Neural cell (in vitro differentiated cells): ENCODE measurements at regions not wholly inside any gene's neighbourhood (a gene's known extent, or its start where the extent isn't known, plus 50 kb on each side); places are given as distances from the start of the nearest gene placed in this dataset.

Source experiments
- EP300 ChIP-seq: fragments of 450-650 bp; conservative IDR thresholded peaks from 2 replicates; pipeline ENCODE4 v1.6.1; 2014; ENCODE audit warnings: antibody characterized with exemption, mild to moderate bottlenecking, moderate library complexity; ENCODE audit not compliant: poor library complexity, severe bottlenecking
- EZH2 ChIP-seq: fragments of 200-600, 300-800 bp; shearing (Covaris generic), sonication (generic); IDR thresholded peaks from 2 replicates; pipeline ENCODE4 v1.6.1; 2014; ENCODE audit warnings: antibody characterized with exemption, low read length, borderline replicate concordance, mild to moderate bottlenecking; ENCODE audit not compliant: insufficient read depth, poor library complexity, severe bottlenecking
- SMC3 ChIP-seq: fragments of 450-650 bp; conservative IDR thresholded peaks from 2 replicates; pipeline ENCODE4 v1.6.1; 2014; ENCODE audit warnings: antibody characterized with exemption, mild to moderate bottlenecking, moderate library complexity; ENCODE audit not compliant: poor library complexity
- TF ChIP-seq, protein P1 (sequence below): fragments of 450-650 bp; IDR thresholded peaks from 2 replicates; pipeline ENCODE4 v1.5.1; 2014; ENCODE audit warnings: antibody characterized with exemption, mild to moderate bottlenecking, moderate library complexity; ENCODE audit not compliant: poor library complexity, severe bottlenecking

DNA sequence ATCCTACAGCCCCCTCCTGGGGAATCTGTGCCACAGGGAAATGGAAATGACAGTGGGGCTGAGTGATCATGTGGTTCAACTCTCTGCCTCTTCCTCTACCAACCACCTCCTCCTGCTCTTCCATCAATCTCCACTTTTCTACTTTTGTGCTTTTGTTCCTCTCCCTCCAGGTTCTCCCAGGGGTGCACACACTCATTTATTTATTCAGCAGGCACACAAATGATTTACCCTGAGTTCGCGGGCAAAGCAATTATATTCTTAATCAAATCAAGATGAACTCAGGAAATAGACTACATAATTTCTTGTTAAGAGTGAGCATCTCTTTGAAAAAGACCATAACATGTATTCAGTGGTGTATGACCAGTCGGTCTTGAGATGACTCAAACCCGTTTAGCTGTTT, 69.2 kb downstream of the VCX3A start:
- TF ChIP-seq, protein P1, sequence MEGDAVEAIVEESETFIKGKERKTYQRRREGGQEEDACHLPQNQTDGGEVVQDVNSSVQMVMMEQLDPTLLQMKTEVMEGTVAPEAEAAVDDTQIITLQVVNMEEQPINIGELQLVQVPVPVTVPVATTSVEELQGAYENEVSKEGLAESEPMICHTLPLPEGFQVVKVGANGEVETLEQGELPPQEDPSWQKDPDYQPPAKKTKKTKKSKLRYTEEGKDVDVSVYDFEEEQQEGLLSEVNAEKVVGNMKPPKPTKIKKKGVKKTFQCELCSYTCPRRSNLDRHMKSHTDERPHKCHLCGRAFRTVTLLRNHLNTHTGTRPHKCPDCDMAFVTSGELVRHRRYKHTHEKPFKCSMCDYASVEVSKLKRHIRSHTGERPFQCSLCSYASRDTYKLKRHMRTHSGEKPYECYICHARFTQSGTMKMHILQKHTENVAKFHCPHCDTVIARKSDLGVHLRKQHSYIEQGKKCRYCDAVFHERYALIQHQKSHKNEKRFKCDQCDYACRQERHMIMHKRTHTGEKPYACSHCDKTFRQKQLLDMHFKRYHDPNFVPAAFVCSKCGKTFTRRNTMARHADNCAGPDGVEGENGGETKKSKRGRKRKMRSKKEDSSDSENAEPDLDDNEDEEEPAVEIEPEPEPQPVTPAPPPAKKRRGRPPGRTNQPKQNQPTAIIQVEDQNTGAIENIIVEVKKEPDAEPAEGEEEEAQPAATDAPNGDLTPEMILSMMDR: no peak
- no peak for TF ChIP-seq SMC3
- TF ChIP-seq EZH2: no peak
- no peak for TF ChIP-seq EP300
